Stromal cell of bone marrow (primary cell): ENCODE measurements at regions not wholly inside any gene's neighbourhood (a gene's known extent, or its start where the extent isn't known, plus 50 kb on each side); places are given as distances from the start of the nearest gene placed in this dataset.

Source experiments
- DNase-seq: peaks from one replicate; pipeline ENCODE4 v3.0.0-alpha.2; 2012; ENCODE audit warnings: low read depth

DNA sequence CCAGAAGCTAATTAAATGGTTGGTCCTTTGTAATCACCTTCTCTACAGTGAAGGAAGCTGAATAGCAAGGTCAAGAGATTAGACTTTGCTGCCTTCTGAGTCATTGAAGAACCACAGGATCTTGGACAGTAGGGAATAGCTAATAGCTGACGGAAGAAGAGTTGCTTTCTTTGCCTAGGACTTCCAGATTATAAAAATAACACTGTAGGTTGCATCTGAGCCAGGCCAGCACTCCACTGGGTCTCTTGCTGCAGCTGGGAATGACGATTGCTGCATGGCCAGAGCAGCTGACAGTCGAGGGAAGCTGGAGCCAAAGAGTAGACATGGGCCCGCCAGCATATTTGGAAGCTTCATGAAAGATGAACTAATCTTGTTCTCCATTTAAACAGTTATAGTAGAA is 81.5 kb upstream of the KCNMB2 start:
- peak; percentile 55 for DNase-seq

DNA sequence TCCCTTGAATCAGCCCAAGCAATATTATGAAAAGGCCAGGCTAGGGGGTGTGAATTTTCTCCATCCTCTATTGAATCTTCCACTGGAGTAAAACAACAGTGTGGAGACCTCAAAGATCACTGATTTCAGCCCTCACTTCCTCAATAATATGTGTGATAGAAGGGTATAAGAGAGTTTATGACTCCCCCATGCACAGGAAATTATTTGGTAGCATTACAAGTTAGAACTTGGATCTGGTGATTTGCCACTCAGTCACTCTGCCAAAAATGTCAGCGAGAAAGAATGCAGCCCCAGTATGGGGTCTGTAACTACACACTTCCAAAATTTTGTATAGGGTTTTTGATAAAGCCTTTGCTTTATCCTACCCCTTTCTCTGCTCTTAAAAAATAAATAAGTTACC is 81.0 kb upstream of the KCNMB2 start:
- no peak for DNase-seq

DNA sequence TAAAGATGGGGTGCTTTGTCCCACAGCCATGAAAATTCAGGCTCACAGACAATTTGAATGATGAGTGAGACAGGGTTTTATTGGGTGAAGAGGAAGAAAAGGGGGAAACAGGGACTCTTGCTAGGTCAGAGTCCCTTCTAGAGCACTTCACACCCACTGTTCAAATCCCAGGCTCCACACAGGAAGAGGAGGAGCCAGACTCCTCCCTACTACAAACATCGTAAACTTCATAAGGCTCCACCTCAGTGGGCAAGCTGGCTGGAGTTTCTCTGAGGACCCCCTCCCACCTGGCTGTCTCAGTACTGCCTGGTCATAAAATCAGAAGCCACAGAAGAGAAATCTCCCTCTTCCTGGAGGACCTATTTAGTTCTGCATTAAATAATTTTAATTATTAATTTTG is 80.3 kb upstream of the KCNMB2 start:
- no peak for DNase-seq

DNA sequence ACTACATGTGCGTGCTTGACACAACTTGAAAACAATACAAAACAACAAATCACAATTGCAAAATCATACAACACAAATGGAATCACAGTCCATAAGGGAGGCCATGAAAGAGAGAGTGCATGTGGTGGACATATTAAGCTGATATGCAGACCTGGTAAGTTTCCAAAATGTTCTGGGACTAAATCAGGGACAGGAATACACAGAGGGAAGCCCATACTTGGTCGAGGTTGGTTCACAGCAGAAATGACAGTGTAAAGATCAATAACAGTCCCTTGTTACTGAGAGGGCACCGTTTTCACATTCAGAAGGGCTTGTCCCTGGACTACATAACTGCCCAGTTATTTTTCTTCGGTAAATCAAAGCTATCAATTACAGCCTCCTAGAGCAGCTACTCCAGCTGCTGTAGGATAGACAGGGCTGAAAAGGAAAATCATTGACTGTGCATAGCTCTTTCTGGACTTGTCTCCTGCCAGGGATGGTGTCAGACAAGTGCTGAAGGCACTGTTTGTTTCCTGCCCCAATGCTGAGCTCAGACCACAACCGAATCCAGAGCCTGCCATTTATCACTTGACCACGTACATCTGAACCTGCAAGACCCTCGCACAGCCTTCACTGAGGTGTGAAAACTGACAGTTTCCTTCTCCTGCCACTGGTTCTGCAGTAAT is 79.5 kb upstream of the KCNMB2 start:
- no peak for DNase-seq

DNA sequence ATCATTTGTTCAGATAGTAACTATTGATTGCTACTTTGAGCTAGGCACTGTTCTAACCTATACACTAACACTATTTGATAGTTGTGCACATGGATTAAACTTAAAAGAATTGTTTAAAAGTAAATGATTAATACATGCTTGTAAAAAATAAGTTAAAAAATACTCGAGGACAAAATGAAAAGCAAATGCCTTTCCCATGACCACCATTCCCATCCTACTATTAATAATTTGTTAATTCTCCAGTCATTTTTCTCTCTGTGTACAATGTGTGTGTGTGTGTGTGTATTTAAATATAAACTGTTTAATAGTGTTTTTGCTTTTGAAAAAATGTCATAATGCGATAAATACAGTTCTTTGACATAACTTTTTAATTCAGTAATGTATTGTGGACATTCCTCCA is 78.7 kb upstream of the KCNMB2 start:
- DNase-seq, result no peak

DNA sequence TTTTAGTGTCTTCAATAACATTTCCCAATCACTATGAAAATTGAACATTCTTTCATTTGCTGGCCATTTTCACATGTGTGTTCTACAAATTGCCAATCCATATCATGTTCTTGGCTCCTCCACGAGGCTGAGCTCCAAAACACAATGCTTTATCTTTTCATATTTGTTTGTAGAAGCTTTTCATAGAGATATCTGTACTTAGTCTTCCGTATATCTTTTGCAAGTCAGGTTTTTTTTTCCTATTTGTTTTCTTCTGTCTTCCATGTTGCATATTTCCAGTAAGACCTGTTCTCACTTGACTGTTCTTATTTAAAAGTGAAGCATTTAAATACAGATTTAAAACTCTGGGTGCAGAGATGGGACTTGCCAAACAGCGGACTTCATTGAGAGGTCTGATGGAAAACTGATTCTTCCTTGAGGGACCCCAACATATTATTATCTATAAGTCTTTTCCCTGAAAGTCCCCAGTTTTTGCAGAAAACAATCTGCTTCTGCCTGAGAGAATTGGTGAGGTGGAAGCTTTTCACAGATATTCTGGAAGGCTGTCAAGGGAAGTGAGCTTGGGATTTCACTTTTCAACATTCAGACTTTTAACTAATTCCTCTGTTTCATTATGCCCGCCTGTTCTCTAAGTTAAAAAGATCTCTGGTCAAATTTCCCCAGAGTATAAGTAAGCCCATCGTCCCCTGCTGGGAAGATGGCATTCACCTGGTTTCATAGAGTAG is 77.8 kb upstream of the KCNMB2 start:
- DNase-seq, result no peak

DNA sequence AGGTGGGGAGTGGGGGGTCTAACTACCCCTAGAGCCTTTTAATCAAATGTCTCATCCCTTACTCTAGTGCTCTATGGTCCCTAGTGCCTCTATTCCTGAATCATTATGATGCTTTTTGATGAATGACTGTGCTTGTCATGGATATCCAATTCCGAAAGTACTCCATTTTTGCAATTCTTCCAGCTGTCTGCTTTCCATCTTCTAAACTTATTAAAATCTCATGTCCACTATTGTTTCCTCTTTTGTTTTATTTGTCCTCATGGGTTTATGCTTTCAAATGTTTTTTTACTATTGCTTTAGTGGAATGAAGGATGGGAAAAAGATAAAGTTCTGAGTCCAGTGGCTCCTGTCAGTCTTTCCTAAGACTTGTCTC is 77.2 kb upstream of the KCNMB2 start:
- no peak for DNase-seq

DNA sequence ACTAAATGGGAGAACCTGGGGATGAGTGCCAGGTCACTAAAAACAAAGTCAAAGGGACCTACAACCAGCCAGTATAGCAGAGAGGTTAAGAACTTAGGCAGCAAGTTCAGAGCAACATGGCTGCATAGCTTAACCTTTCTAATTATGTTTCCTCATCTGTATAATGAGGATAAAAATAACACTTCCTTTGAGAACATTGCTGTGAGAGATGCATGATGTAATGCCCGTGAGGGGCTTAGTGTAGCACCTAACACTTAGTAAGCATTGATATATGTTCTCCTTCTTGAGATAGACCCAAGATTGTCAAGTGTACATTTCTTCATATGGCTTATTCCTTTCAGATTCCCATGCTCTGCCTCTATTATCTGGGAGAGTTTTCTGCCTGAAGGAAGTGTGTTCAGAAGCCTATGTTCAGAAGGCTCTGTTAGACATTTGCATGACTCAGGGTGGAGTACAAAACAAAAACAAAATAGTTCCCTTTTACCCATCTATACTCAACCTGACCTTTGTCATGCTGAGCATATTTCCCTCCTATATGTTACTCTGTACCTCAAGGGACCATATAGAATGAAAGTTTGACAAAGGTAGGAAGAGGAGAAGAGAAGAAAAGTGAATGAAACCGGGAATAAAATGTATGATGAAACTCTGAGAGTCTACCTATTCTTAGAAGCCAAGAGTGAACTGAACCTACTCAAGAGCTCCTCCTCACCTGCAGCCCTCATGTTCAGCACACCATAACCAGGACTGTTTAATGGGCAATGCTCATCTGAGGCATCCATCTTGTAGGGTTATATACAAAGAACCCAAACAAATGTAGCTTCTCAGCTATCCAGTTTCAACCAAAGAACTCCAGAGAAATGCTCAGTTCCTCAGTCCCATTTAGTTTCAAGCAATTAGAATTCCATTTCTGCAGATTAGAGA is 70.7 kb upstream of the KCNMB2 start:
- no peak for DNase-seq

DNA sequence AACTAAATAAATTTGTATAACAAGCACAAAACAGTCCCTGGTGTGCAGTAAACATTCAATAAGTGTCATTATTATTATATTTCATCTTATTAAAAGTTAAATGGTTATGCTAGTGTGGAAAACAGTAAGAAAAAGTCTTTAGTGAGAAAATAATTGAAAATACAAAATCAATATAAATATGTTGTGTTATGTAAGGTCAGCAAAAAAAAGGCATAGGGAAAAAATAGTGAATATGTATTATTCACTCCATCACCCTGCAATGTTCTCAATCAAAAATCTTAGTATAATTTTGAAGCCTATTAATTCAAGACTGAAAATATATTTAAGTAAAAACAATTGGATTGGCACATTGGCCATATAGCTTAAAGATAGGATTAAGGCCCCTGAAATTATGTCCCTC is 63.3 kb upstream of the KCNMB2 start:
- DNase-seq, result no peak

DNA sequence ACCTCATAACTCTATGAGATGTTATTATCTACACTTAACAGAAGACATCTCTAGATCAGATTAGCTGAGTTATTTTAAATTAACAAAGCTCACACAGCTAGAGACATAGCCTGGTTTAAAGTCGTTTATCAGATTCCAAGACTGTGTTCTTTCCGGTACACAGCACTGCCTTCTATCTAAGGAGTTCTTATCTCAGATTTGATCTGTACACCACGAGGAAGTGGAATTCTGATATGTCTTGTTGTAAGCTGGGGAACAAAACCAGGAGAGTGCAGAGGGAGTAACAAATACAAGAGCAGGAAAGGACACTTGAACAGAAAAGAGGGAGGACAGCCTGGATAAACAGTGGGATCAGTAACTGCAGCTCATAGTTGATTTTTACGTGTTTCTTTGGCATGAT is 61.7 kb upstream of the KCNMB2 start:
- no peak for DNase-seq

DNA sequence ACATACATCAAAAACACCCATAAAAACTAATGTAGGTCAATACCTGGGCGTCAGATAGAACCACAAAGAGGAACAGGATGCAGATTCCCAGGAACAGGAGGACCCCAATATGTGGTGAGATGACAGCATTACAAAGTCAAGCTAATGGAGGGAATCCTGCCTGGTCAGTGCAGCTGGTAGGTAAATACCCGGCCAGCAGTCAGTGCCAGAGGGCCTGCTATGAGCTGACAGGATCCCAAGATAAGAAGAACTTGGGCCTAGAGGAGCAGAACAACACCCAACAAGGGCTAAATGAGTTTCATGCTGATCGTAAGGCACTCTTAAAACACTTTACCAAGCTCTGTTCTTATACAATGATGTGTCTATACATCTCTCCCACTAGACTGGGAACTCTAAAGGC is 61.2 kb upstream of the KCNMB2 start:
- DNase-seq, result no peak

DNA sequence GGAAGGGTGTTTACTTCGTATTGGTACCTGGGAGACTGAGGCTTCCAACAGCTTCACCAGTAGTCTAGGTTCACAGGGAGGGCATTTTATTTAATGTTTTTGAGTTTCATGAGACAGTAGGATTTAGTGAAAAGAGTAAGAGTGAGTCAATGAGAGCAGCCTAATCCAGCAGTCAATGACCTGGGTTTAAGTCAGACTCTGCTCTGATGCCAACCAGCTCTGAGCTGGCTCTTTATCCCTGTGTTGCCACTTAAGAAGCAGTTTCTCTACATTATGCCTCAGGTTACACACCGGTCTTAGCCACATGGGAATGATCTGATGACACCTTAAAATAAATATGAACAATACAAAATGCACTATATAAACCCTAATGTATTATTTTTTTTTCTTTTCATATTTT is 59.4 kb upstream of the KCNMB2 start:
- DNase-seq, result peak; percentile 20

DNA sequence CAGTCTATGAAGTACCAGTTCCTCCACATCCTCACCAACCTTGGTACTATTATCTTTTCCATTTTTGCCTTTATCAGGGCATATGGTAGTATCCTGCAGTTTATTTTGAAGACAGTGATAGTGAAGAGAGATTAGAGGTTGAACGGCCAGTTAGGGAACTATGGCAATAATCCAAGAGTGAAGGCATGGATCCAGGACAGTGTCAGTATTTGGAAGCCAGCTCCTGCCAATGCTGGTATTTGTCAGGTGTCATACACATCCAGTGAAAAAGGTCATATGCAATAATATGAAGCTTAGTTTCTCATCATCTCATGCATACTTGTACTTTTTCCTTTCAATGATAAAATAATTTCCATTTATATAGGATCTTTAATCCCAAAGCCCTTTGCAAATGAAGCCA is 56.8 kb upstream of the KCNMB2 start:
- no peak for DNase-seq

DNA sequence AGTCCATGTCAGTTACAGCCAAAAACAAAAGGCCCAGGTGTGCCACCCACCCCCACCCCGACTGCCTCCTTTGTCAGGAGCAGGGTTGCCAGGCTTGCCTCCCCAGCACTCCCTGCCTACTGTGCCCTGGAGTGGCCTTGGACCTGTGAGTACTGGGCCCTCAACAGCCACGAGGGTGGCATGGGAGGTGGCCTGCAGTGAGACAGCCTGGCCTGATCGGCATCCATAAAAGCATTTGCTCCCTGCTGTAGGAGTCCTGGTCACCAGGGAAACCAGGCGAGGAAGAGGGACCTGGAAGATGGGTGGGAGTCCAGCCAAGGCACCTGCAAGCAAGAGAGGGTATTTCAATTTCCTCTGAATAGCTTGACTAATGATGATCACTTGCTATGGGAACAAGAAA is 56.4 kb upstream of the KCNMB2 start:
- no peak for DNase-seq

DNA sequence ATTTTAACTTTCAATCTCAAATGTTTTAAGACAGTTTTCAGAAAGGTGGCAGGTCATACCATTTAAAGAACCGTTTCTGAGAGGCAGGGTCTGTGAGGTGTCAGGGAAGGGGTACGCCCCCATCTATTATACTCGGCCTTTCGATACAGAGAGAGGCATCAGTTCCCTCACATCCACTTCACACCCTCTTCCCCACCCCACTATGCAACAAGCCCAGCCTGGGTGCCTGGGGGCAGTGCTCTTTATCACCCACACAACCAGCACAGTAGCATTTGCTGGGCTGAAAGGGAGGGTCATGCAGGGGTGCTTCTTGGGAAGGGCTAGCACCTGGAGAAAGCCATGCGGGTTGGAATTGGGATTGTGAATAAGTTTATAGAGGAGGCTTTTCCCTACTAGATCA is 56.0 kb upstream of the KCNMB2 start:
- DNase-seq, result no peak

DNA sequence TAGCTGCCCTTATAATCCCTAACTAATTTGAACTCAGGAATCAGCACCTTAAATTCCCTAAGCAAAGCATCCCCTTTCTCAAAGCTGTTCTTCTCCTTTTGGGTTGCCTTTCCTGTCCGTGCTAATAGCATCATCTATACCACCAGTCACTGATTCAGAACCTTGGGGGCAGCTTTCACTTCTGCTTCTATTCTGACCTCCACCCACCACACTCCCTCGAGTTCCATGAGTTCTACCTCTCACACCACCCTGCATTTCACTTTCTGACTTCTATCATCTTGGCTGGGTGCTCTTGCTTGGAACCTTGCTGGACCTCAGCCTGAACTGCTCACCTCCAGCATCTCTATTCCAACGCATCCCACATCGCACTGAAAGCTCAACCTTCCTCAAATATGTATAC is 55.4 kb upstream of the KCNMB2 start:
- DNase-seq, result no peak

DNA sequence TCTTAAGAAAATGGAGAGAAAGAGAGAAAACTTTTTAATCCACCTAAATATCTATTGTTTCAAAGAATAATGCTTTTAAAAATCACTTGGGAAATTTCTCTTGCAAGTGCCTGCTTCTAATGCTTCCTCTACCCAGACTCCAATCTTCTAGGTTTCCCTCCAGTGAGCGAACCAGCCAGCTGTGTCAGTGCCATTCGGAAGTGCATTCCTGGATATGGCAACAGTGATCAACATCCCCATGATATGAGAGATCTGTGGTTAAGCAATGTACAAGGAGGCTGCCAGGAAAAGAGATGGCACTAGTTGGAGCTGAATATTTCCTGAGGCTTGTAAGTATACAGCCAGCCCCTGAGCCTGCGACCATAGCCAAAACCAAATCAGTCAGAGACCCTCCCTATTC is 53.3 kb upstream of the KCNMB2 start:
- no peak for DNase-seq

DNA sequence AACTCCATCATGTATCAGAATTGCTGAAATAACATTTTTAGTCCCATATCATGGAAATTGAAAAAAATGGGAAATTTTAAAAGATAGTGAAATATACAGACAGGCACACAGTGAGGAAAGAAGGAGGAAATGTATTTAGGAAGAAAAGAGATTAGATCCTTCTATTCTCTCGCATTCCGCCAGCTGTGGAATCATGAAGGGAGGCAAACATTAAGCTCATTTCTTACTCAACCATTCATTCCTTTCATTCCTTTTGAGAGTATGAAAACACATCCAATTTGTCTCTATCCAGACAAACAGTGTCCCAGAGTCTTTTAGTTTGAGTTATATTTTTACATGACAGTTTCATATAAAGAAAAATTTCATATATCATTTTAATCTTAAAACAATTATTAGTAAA is 52.5 kb upstream of the KCNMB2 start:
- DNase-seq, result no peak

DNA sequence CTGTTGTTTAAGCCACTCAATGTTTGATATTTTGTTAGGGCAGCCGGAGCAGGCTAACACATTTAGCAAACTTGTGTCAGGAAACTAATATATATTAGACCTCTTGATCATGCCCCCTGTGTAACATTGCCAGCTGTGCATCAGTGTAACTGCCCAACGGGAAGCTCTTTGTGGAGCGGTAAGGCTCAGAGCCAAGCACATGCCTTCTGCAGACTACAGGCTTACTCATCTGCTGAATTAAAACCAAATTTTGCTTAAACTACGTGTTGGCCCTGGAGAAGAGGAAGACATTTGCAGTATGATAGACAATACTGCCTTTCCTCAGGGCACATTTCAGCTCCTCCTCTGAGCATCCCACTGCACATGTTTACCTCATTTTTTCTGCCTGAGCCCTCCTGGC is 50.5 kb upstream of the KCNMB2 start:
- peak; percentile 41 for DNase-seq
